ENCODE measurements at regions not wholly inside any gene's neighbourhood (a gene's known extent, or its start where the extent isn't known, plus 50 kb on each side); places are given as distances from the start of the nearest gene placed in this dataset.

- H3K4me3 ChIP-seq (replicated peaks in 1 of 3) = no peak overlapping the region
- intact Hi-C loops (cut with DNase I) = no loop called here
- no peaks in the 10 kb centered on the region for H3K4me1 ChIP-seq
- no peak for DNase-seq
- H3K27ac ChIP-seq = no peak overlapping the region
- H3K27me3 ChIP-seq = no peaks in the 10 kb centered on the region
- no peaks in the 10 kb centered on the region for H3K9me3 ChIP-seq
- TF ChIP-seq CTCF (IDR thresholded peaks at IDR 0.05) = no peak
- TF ChIP-seq POLR2A (IDR thresholded peaks at IDR 0.05) = no peak
- H3K36me3 ChIP-seq = no peaks in the 10 kb centered on the region
- 80 to 92% methylated on average over 1 to 8 of the region's 11 CpGs for WGBS, 2 donors
Observed at GRCh38 chr2:486371-486770, 190.8 kb downstream of the TMEM18 start.

- TF ChIP-seq CTCF (IDR thresholded peaks at IDR 0.05) (no peak), POLR2A (IDR thresholded peaks at IDR 0.05) (no peak)
- intact Hi-C loops (cut with DNase I) = no loop called here
Observed at GRCh38 chr2:481388-481787, 193.5 kb upstream of the ALKAL2 start.

GRCh38 chr2:479490-480176, 191.7 kb upstream of the ALKAL2 start:
- no peak overlapping the region for H3K27ac ChIP-seq
- H3K9me3 ChIP-seq = no peaks in the 10 kb centered on the region
- H3K4me1 ChIP-seq = no peaks in the 10 kb centered on the region
- H3K36me3 ChIP-seq = no peaks in the 10 kb centered on the region
- TF ChIP-seq CTCF (IDR thresholded peaks at IDR 0.05) (no peak), POLR2A (IDR thresholded peaks at IDR 0.05) (no peak)
- intact Hi-C loops (cut with DNase I) = no loop called here
- no peak overlapping the region for H3K4me3 ChIP-seq (replicated peaks in 1 of 3)
- WGBS, 2 donors = 59 to 60% methylated on average over 13 of the region's 13 CpGs
- DNase-seq = peak in 1 of 2 donors; percentile 6
- no peaks in the 10 kb centered on the region for H3K27me3 ChIP-seq

More at GRCh38 chr2:481388-481787, 193.5 kb upstream of the ALKAL2 start:
- Histone ChIP-seq H3K4me3 (replicated peaks in 1 of 3) (no peak overlapping the region), H3K27ac (no peak overlapping the region), H3K4me1 (no peaks in the 10 kb centered on the region), H3K27me3 (no peaks in the 10 kb centered on the region), H3K9me3 (no peaks in the 10 kb centered on the region), H3K36me3 (no peaks in the 10 kb centered on the region)
- 82 to 85% methylated on average over 12 to 16 of the region's 16 CpGs for WGBS, 2 donors
- no peak for DNase-seq

- 58 to 60% methylated on average over 11 of the region's 11 CpGs for WGBS, 2 donors
- no peak for DNase-seq
- H3K27ac ChIP-seq = no peak overlapping the region
- no peaks in the 10 kb centered on the region for H3K36me3 ChIP-seq
- H3K9me3 ChIP-seq = no peaks in the 10 kb centered on the region
- no peaks in the 10 kb centered on the region for H3K4me1 ChIP-seq
- no peaks in the 10 kb centered on the region for H3K27me3 ChIP-seq
- H3K4me3 ChIP-seq (replicated peaks in 1 of 3) = no peak overlapping the region
- intact Hi-C loops (cut with DNase I) = no loop called here
- TF ChIP-seq CTCF (IDR thresholded peaks at IDR 0.05) = no peak
- TF ChIP-seq POLR2A (IDR thresholded peaks at IDR 0.05) = no peak
Observed at GRCh38 chr2:479031-479430, 191.1 kb upstream of the ALKAL2 start.

- Histone ChIP-seq H3K36me3 (no peaks in the 10 kb centered on the region), H3K9me3 (no peaks in the 10 kb centered on the region), H3K4me1 (peaks cover 0 to 8% of the 10 kb centered on the region in 2 donors), H3K27me3 (peaks cover 12% of the 10 kb centered on the region), H3K4me3 (replicated peaks in 1 of 3) (no peak overlapping the region), H3K27ac (no peak overlapping the region)
- DNase-seq = no peak
- 87 to 91% methylated on average over 6 to 8 of the region's 8 CpGs for WGBS, 2 donors
- no peak for TF ChIP-seq CTCF (IDR thresholded peaks at IDR 0.05)
- TF ChIP-seq POLR2A (IDR thresholded peaks at IDR 0.05) = no peak
- intact Hi-C loops (cut with DNase I) = no loop called here
Observed at GRCh38 chr2:471560-471959, 183.7 kb upstream of the ALKAL2 start.

Data from thyroid gland (tissue), 4 donors.